Muscle of arm (tissue), 1 donor: ENCODE measurements at regions not wholly inside any gene's neighbourhood (a gene's known extent, or its start where the extent isn't known, plus 50 kb on each side); places are given as distances from the start of the nearest gene placed in this dataset.

Experiments
- DNase-seq: peaks from one replicate; pipeline ENCODE4 v3.0.0-alpha.2; 2013

- no peak for DNase-seq
These were observed 611.6 kb upstream of the CADM1 start for GRCh38 chr11:116115801-116116200.

DNA sequence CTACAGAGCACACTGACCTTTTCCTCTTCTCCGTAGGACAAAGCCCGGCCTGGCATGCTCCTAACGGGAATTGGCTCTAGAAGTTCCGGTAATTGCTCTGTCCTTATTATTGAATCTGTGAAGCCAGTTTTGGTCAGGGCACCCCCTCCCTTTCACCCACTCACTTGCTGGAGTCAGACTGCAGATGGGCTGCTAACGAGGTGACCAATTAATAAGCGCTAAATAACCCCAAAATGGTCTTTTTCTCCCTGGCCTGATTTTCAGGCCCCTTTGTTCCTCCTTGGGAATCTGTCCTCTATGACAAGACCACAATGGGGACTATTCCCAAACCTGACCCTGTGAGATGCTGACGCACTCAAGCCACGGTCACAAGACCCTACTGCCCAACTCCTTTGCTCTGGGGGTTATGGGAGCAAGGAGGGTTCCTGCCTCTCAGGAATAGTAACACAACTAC, 610.0 kb upstream of the CADM1 start:
- no peak for DNase-seq

- DNase-seq, result no peak
These were observed 608.1 kb upstream of the CADM1 start for GRCh38 chr11:116112087-116112935.

- DNase-seq, result no peak
These were observed 607.3 kb upstream of the CADM1 start for GRCh38 chr11:116111546-116111945.

GRCh38 chr11:116110802-116111201, 606.6 kb upstream of the CADM1 start:
- DNase-seq, result no peak

DNA sequence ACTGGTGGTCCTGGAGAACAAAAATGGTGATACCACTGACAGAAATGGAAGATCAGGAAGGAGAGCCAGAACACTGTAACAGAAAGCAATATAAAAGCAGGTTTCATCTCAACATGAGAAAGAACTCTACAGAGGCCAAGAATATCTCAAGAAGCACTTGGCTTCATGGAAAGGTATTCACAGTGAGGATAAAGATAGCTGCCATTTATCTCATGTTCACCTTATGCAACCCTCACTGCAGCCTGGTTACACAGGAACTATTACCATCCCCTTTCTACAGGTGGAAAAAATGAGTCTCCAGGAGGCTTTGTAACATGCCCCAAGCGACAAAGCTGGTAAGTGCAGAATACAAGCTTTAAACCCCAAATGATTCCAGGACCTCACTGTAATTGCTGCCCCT, 606.1 kb upstream of the CADM1 start:
- DNase-seq, result no peak

- DNase-seq, result no peak
These were observed 605.0 kb upstream of the CADM1 start for GRCh38 chr11:116109228-116109627.

GRCh38 chr11:116108161-116108560, 603.9 kb upstream of the CADM1 start:
- no peak for DNase-seq

- no peak for DNase-seq
These were observed 603.0 kb upstream of the CADM1 start for GRCh38 chr11:116107229-116107628.

GRCh38 chr11:116104498-116105174, 600.4 kb upstream of the CADM1 start:
- no peak for DNase-seq

- DNase-seq, result no peak
These were observed 597.7 kb upstream of the CADM1 start for GRCh38 chr11:116101902-116102301.

DNA sequence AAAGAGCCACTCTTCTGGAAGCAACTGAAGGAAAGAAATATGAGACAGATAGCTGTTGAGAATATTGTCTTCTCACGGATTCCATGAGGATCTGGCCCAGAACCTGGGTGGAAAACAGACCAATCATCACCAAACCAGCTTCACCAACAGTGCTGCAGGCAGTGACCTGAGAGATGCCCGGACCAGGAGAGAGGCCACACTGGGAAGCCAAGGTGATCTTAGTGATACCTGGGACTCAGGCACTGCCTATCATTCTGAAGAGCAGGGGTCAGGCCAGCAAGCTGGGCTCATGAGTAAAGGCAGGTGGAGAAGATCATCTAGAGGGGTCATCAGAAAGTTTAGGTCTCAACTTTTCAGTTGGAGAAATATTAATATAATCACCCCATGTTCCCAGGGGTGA, 595.8 kb upstream of the CADM1 start:
- no peak for DNase-seq

- DNase-seq, result no peak
These were observed 595.3 kb upstream of the CADM1 start for GRCh38 chr11:116099541-116099940.

GRCh38 chr11:116096272-116096995, 592.2 kb upstream of the CADM1 start:
- no peak for DNase-seq

GRCh38 chr11:116093481-116094270, 589.5 kb upstream of the CADM1 start:
- DNase-seq, result no peak

- DNase-seq, result no peak
These were observed 588.9 kb upstream of the CADM1 start for GRCh38 chr11:116093065-116093464.

DNA sequence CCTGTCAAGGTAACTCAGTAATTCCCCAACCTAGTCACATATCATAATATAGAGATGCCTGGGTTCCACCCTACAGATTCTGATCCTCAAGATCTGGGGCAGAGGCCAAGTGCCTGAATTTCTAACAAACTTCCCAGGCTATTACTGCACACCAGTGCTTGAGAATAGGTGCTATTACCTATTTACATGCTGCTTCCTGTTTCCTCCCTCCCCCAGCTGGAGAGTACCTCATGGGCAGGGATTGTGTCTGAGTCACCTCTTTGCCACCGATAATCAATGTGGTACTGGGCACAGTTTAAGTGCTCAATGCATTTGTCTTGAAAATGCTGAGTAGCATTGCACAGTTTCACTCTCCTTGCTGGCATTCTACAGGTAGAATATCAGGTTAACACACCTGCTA, 582.2 kb upstream of the CADM1 start:
- DNase-seq, result no peak

DNA sequence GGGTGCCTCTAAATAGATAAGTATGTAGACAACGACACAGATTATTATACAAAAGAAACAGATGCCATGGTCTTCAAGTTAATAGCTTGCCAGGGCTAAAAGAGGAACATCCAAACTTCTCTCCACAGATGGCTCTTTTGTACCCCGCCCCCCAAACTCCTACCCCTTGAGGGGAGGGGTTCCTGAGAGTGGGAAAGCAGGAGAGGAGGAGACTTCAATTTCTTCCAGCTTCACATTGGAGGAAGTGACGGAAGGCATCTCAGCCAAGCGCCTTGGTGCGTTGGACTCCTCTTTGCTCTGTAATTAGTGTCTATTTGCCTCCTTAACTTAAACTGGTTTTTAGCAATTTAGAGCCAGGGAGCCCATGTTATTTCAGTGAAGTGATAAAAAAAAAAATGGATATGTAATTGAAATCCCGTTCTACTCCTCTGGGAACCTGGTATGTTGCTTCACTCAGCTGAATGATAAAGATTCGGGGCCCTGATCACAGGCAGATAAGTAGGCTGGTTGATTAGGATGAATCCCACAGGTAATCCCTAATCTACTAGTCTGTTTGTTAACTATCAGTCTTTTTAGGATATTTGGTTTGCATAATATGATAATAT, 580.9 kb upstream of the CADM1 start:
- no peak for DNase-seq

- no peak for DNase-seq
These were observed 580.3 kb upstream of the CADM1 start for GRCh38 chr11:116084511-116084910.

- DNase-seq, result no peak
These were observed 578.0 kb upstream of the CADM1 start for GRCh38 chr11:116082256-116082655.

GRCh38 chr11:116079580-116079979, 575.4 kb upstream of the CADM1 start:
- no peak for DNase-seq
